ENCODE measurements at regions not wholly inside any gene's neighbourhood (a gene's known extent, or its start where the extent isn't known, plus 50 kb on each side); places are given as distances from the start of the nearest gene placed in this dataset.

GRCh38 chr7:30212701-30213111 lies 71.7 kb upstream of the ZNRF2 start:
- intact Hi-C loops (cut with DNase I; ENCODE audit: low total_unique reads) = no loop called here
- TF ChIP-seq POLR2A (IDR thresholded peaks at IDR 0.05) (no peak), EP300 (IDR thresholded peaks at IDR 0.05) (no peak), CTCF (IDR thresholded peaks at IDR 0.05) (no peak), POLR2AphosphoS5 (IDR thresholded peaks at IDR 0.05) (no peak)
- H3K4me1 ChIP-seq = peaks cover 0 to 5% (median 0%) of the 10 kb centered on the region in 4 donors
- no peaks in the 10 kb centered on the region for H3K9me3 ChIP-seq
- H3K27me3 ChIP-seq = no peaks in the 10 kb centered on the region
- H3K36me3 ChIP-seq = no peaks in the 10 kb centered on the region
- 70 to 81% (median 77%) methylated on average over 7 of the region's 7 CpGs for WGBS, 5 donors
- H3K27ac ChIP-seq = no peak overlapping the region
- peak in 1 of 2 donors; percentile 9 for DNase-seq
- H3K4me3 ChIP-seq = no peak overlapping the region

GRCh38 chr7:30213637-30214036 lies 70.8 kb upstream of the ZNRF2 start:
- no peaks in the 10 kb centered on the region for H3K36me3 ChIP-seq
- intact Hi-C loops (cut with DNase I; ENCODE audit: low total_unique reads) = no loop called here
- no peak for DNase-seq
- H3K4me3 ChIP-seq = no peak overlapping the region
- peaks cover 0 to 5% (median 0%) of the 10 kb centered on the region in 4 donors for H3K4me1 ChIP-seq
- no peak for TF ChIP-seq EP300 (IDR thresholded peaks at IDR 0.05)
- no peaks in the 10 kb centered on the region for H3K27me3 ChIP-seq
- no peak overlapping the region for H3K27ac ChIP-seq
- H3K9me3 ChIP-seq = no peaks in the 10 kb centered on the region

- Histone ChIP-seq H3K27me3 (no peaks in the 10 kb centered on the region), H3K36me3 (no peaks in the 10 kb centered on the region), H3K4me3 (no peak overlapping the region), H3K9me3 (peaks cover 0 to 6% (median 0%) of the 10 kb centered on the region in 4 donors), H3K27ac (no peak overlapping the region), H3K4me1 (peaks cover 0 to 5% (median 0%) of the 10 kb centered on the region in 4 donors)
- DNase-seq = no peak
- 92 to 95% (median 93%) methylated on average over 8 of the region's 8 CpGs for WGBS, 5 donors
- intact Hi-C loops (cut with DNase I; ENCODE audit: low total_unique reads) = no loop called here
- TF ChIP-seq CTCF (IDR thresholded peaks at IDR 0.05) (no peak), EP300 (IDR thresholded peaks at IDR 0.05) (no peak), POLR2AphosphoS5 (IDR thresholded peaks at IDR 0.05) (no peak), POLR2A (IDR thresholded peaks at IDR 0.05) (no peak)
Measured at GRCh38 chr7:30214651-30215137, 69.7 kb upstream of the ZNRF2 start.

- DNase-seq = no peak
- WGBS, 5 donors = 85 to 97% (median 93%) methylated on average over 5 of the region's 5 CpGs
- Histone ChIP-seq H3K9me3 (peaks cover 0 to 6% (median 0%) of the 10 kb centered on the region in 4 donors), H3K36me3 (no peaks in the 10 kb centered on the region), H3K4me1 (peaks cover 12 to 24% (median 18%) of the 10 kb centered on the region in 4 donors), H3K27me3 (no peaks in the 10 kb centered on the region), H3K4me3 (no peak overlapping the region), H3K27ac (no peak overlapping the region)
- no peak for TF ChIP-seq POLR2A (IDR thresholded peaks at IDR 0.05)
- TF ChIP-seq POLR2AphosphoS5 (IDR thresholded peaks at IDR 0.05) = no peak
- no peak for TF ChIP-seq EP300 (IDR thresholded peaks at IDR 0.05)
- no peak for TF ChIP-seq CTCF (IDR thresholded peaks at IDR 0.05)
- intact Hi-C loops (cut with DNase I; ENCODE audit: low total_unique reads) = no loop called here
Measured at GRCh38 chr7:30221764-30222163, 62.6 kb upstream of the ZNRF2 start.

- Histone ChIP-seq H3K4me1 (peaks cover 12 to 33% (median 21%) of the 10 kb centered on the region in 4 donors), H3K27ac (no peak overlapping the region), H3K4me3 (no peak overlapping the region), H3K36me3 (no peaks in the 10 kb centered on the region), H3K27me3 (no peaks in the 10 kb centered on the region), H3K9me3 (peaks cover 0 to 6% (median 0%) of the 10 kb centered on the region in 4 donors)
- no peak for DNase-seq
- intact Hi-C loops (cut with DNase I; ENCODE audit: low total_unique reads) = no loop called here
- TF ChIP-seq POLR2AphosphoS5 (IDR thresholded peaks at IDR 0.05) = no peak
- TF ChIP-seq CTCF (IDR thresholded peaks at IDR 0.05) = no peak
- TF ChIP-seq EP300 (IDR thresholded peaks at IDR 0.05) = no peak
- no peak for TF ChIP-seq POLR2A (IDR thresholded peaks at IDR 0.05)
- WGBS, 5 donors = 82 to 88% (median 86%) methylated on average over 7 to 8 of the region's 8 CpGs
Measured at GRCh38 chr7:30222515-30223215, 61.7 kb upstream of the ZNRF2 start.

Data from stomach (tissue), 8 donors.